Natural killer cell (primary cell): ENCODE measurements at regions not wholly inside any gene's neighbourhood (a gene's known extent, or its start where the extent isn't known, plus 50 kb on each side); places are given as distances from the start of the nearest gene placed in this dataset.

Source experiments
- ATAC-seq, 3 donors: fragments of 150-1000 bp in 2 of 3; fragments of 200-7000 bp in 1 of 3; cut with Tn5 transposase; 1 replicate in 1 of 3; 2 replicates in 2 of 3; pipeline ENCODE4 v1.10.0; 2021; ENCODE audit warnings: mild to moderate bottlenecking in 2 of 3, moderate library complexity in 2 of 3
- DNase-seq, 2 donors: peaks; one replicate each; pipeline versions ENCODE4 v3.0.0 to v3.0.0-alpha.2; 2013 to 2021; ENCODE audit warnings: mixed read lengths in 1 of 2
- H3K27ac ChIP-seq: one replicate; pipeline ENCODE4 v1.5.1; 2013; ENCODE audit warnings: mild to moderate bottlenecking, low read length
- H3K27me3 ChIP-seq: one replicate; pipeline ENCODE4 v1.6.1; 2013; ENCODE audit warnings: low read length; ENCODE audit not compliant: control insufficient read depth, insufficient read depth
- H3K36me3 ChIP-seq: one replicate; pipeline ENCODE4 v1.6.1; 2013; ENCODE audit warnings: low read length; ENCODE audit not compliant: control insufficient read depth, insufficient read depth
- H3K4me1 ChIP-seq: one replicate; pipeline ENCODE4 v1.6.1; 2013; ENCODE audit warnings: low read length; ENCODE audit not compliant: control insufficient read depth, insufficient read depth
- H3K4me3 ChIP-seq: one replicate; pipeline ENCODE4 v1.5.1; 2013; ENCODE audit warnings: low read length
- H3K9me3 ChIP-seq: one replicate; pipeline ENCODE4 v1.6.1; 2013; ENCODE audit warnings: low read length; ENCODE audit not compliant: control insufficient read depth, insufficient read depth
- H3K27ac Mint-ChIP-seq, 2 donors: one replicate each; pipeline ENCODE4 v1.8.0; 2022; ENCODE audit warnings: mild to moderate bottlenecking in 2 of 2, mixed read lengths in 2 of 2, moderate library complexity in 1 of 2
- H3K27me3 Mint-ChIP-seq, 2 donors: one replicate each; pipeline ENCODE4 v1.8.0; 2022; ENCODE audit warnings: low read depth in 2 of 2, mixed read lengths in 2 of 2
- H3K36me3 Mint-ChIP-seq: one replicate; pipeline ENCODE4 v1.8.0; 2022; ENCODE audit warnings: mixed read lengths
- H3K4me1 Mint-ChIP-seq, 2 donors: one replicate each; pipeline ENCODE4 v1.8.0; 2022; ENCODE audit warnings: mixed read lengths in 2 of 2
- H3K4me3 Mint-ChIP-seq: one replicate; pipeline ENCODE4 v1.8.0; 2022; ENCODE audit warnings: mild to moderate bottlenecking, moderate library complexity, mixed read lengths
- H3K9me3 Mint-ChIP-seq, 2 donors: one replicate each; pipeline ENCODE4 v1.8.0; 2022; ENCODE audit warnings: mixed read lengths in 2 of 2
- CTCF ChIP-seq: fragments of 200-600 bp; IDR thresholded peaks from one replicate; pipeline ENCODE4 v1.8.0; 2022; ENCODE audit warnings: antibody characterized with exemption
- WGBS: methylation state at CpG from one replicate; pipeline ENCODE4 v1.1.7; 2013; ENCODE audit warnings: missing lambda C conversion rate; ENCODE audit not compliant: insufficient coverage; 5-methylcytosine and 5-hydroxymethylcytosine counted together
- intact Hi-C: fragments of 100-400 bp; cut with micrococcal nuclease; formaldehyde crosslinking; loops from one replicate; pipeline ENCODE4 v1.14.2; 2022

GRCh38 chr5:9895302-9895645 lies 265.1 kb upstream of the TAS2R1 start:
- H3K27ac Mint-ChIP-seq: no peak overlapping the region

GRCh38 chr5:9894571-9895301 lies 264.6 kb upstream of the TAS2R1 start:
- ATAC-seq (no peak), DNase-seq (no peak)
- no peaks in the 10 kb centered on the region for H3K27me3 Mint-ChIP-seq
- peaks cover 3 to 5% of the 10 kb centered on the region in 2 donors for H3K9me3 Mint-ChIP-seq
- Histone ChIP-seq H3K9me3 (no peaks in the 10 kb centered on the region), H3K4me1 (no peaks in the 10 kb centered on the region), H3K36me3 (no peaks in the 10 kb centered on the region), H3K27ac (no peak overlapping the region), H3K27me3 (no peaks in the 10 kb centered on the region), H3K4me3 (no peak overlapping the region)
- intact Hi-C loops: no loop called here
- WGBS: 67% methylated on average over 2 of the region's 3 CpGs
- H3K4me1 Mint-ChIP-seq: no peaks in the 10 kb centered on the region
- no peak overlapping the region for H3K27ac Mint-ChIP-seq
- no peak for TF ChIP-seq CTCF
- no peak overlapping the region for H3K4me3 Mint-ChIP-seq
- no peaks in the 10 kb centered on the region for H3K36me3 Mint-ChIP-seq

More at GRCh38 chr5:9895302-9895645, 265.1 kb upstream of the TAS2R1 start:
- Histone ChIP-seq H3K36me3 (no peaks in the 10 kb centered on the region), H3K4me1 (no peaks in the 10 kb centered on the region), H3K27ac (no peak overlapping the region), H3K9me3 (no peaks in the 10 kb centered on the region), H3K4me3 (no peak overlapping the region), H3K27me3 (no peaks in the 10 kb centered on the region)
- 61% methylated on average over 5 of the region's 5 CpGs for WGBS
- peaks cover 3% of the 10 kb centered on the region in 2 donors for H3K9me3 Mint-ChIP-seq
- ATAC-seq (no peak), DNase-seq (no peak)
- H3K27me3 Mint-ChIP-seq: no peaks in the 10 kb centered on the region
- H3K4me3 Mint-ChIP-seq: no peak overlapping the region
- H3K36me3 Mint-ChIP-seq: no peaks in the 10 kb centered on the region
- no peaks in the 10 kb centered on the region for H3K4me1 Mint-ChIP-seq
- TF ChIP-seq CTCF: no peak
- intact Hi-C loops: no loop called here

DNA sequence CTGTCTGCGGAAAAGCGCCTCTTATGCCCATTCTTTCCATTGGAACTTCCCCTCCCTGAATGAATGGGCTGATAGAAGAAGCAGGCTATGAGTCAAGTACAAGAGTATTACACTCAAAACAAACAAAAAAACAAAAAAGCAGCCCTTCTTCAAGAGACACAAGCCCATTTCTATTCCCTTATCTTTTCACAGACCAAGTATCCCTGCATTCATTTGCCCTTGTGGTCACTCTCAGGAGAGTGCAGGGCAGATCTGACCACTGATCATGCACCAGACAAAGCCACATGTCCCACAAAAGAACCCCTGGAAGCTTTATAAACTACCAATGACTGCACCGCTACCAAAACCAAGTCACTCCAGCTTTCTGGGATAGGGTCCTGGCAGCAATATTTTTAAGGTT lies 262.5 kb upstream of the TAS2R1 start:
- DNase-seq (no peak), ATAC-seq (no peak)
- no peaks in the 10 kb centered on the region for H3K4me1 Mint-ChIP-seq
- TF ChIP-seq CTCF: no peak
- intact Hi-C loops: no loop called here
- no peak overlapping the region for H3K4me3 ChIP-seq
- H3K36me3 ChIP-seq: no peaks in the 10 kb centered on the region
- no peaks in the 10 kb centered on the region for H3K9me3 ChIP-seq
- no peak overlapping the region for H3K4me3 Mint-ChIP-seq
- H3K27me3 ChIP-seq: no peaks in the 10 kb centered on the region
- WGBS: 90% methylated on average over 3 of the region's 3 CpGs
- no peaks in the 10 kb centered on the region for H3K4me1 ChIP-seq
- no peaks in the 10 kb centered on the region for H3K36me3 Mint-ChIP-seq
- peaks cover 3 to 5% of the 10 kb centered on the region in 2 donors for H3K9me3 Mint-ChIP-seq
- H3K27ac ChIP-seq: no peak overlapping the region
- H3K27ac Mint-ChIP-seq: no peak overlapping the region
- H3K27me3 Mint-ChIP-seq: no peaks in the 10 kb centered on the region

DNA sequence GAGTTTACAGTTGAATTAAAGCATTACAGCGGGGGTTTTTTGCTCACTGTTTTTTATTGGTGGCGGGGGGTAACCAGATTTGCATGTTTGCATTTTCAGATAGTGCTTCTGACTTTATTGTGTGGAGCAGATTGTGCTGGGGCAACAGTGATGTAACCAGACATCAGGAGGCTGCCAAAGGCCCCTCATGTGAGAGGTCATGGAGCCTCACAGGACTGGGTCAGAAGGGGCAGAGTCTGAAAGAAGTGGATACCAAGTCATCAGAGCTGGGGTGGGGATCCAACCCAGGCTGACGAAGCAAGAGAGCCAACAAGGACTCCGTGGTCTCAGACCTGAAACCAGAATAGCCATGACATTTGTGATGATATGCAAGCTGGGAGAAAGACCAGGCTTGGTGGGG lies 259.4 kb upstream of the TAS2R1 start:
- no peak for DNase-seq
- peaks cover 5 to 7% of the 10 kb centered on the region in 2 donors for H3K9me3 Mint-ChIP-seq
- no peak for ATAC-seq
- intact Hi-C loops: no loop called here
- Histone ChIP-seq H3K27ac (no peak overlapping the region), H3K4me1 (no peaks in the 10 kb centered on the region), H3K9me3 (no peaks in the 10 kb centered on the region), H3K4me3 (no peak overlapping the region), H3K27me3 (no peaks in the 10 kb centered on the region), H3K36me3 (no peaks in the 10 kb centered on the region)
- WGBS: 82% methylated on average over 4 of the region's 4 CpGs
- H3K4me1 Mint-ChIP-seq: no peaks in the 10 kb centered on the region
- H3K27me3 Mint-ChIP-seq: no peaks in the 10 kb centered on the region
- TF ChIP-seq CTCF: no peak
- H3K36me3 Mint-ChIP-seq: no peaks in the 10 kb centered on the region
- H3K27ac Mint-ChIP-seq: no peak overlapping the region
- H3K4me3 Mint-ChIP-seq: no peak overlapping the region
